K562 (cell line): ENCODE measurements at regions not wholly inside any gene's neighbourhood (a gene's known extent, or its start where the extent isn't known, plus 50 kb on each side); places are given as distances from the start of the nearest gene placed in this dataset.

Experiments used
- ATAC-seq: fragments of 200-7000 bp; cut with Tn5 transposase; 3 replicates; pipeline ENCODE4 v1.9.1; 2020; ENCODE audit warnings: moderate library complexity
- BruUV-seq: library from RNA; stranded (reverse); fragments of 400-500 nt; replicated peaks from 2 replicates; lab custom pipeline; 2021; lab: Mats Ljungman, UMichigan
- CTCF ChIA-PET: fragments of 300-600 bp; formaldehyde crosslinking; extraction: SDS; loops from one replicate; lab custom pipeline; 2021; ENCODE audit warnings: low intra/inter-chr PET ratio; lab: Yijun Ruan, JAX
- POLR2A ChIA-PET: fragments of 300-600, 350-650 bp; sonication (Branson Sonifier 250); formaldehyde crosslinking; extraction: SDS; loops from one replicate; lab custom pipeline; 2021; ENCODE audit warnings: antibody characterized with exemption, inconsistent platforms; lab: Yijun Ruan, JAX
- DNase-seq, 4 experiments: peaks; one replicate each; pipeline versions ENCODE4 v3.0.0 to v3.0.0-alpha.2; 2011 to 2018; ENCODE audit warnings: low spot score in 3 of 4, mixed read lengths in 3 of 4; ENCODE audit errors: extremely low read depth in 1 of 4
- FAIRE-seq: peaks from 2 replicates; lab custom pipeline; 2011; peaks lifted over from hg19 to GRCh38; lab: Jason Lieb, UNC
- H2AFZ ChIP-seq: 2 replicates; pipeline ENCODE4 v1.6.0; 2011; ENCODE audit warnings: low read depth, low read length, control low read depth, inconsistent platforms
- H3K27ac ChIP-seq: fragments of 200-600 bp; 3 replicates; pipeline ENCODE4 v1.8.0; 2011; ENCODE audit warnings: low read depth, mild to moderate bottlenecking, control low read depth, inconsistent platforms, low read length, moderate library complexity, mixed read lengths; ENCODE audit errors: extremely low read depth
- H3K27me3 ChIP-seq, 2 experiments: fragments of 300-600 bp in 1 of 2; 2 replicates in 1 of 2; 3 replicates in 1 of 2; pipeline versions ENCODE4 v1.6.0 to v1.8.0; 2011; ENCODE audit warnings: inconsistent platforms in 2 of 2, low read length in 2 of 2, mild to moderate bottlenecking in 1 of 2, mixed read lengths in 1 of 2, moderate library complexity in 1 of 2; ENCODE audit not compliant: control insufficient read depth in 2 of 2, insufficient read depth in 2 of 2
- H3K36me3 ChIP-seq: fragments of 300-600 bp; 3 replicates; pipeline ENCODE4 v1.8.0; 2011; ENCODE audit warnings: mild to moderate bottlenecking, low read length, inconsistent platforms; ENCODE audit not compliant: control insufficient read depth, insufficient read depth
- H3K4me1 ChIP-seq, 2 experiments: fragments of 200-600 bp in 1 of 2; replicated peaks in 1 of 2; 2 replicates in 1 of 2; 3 replicates in 1 of 2; pipeline versions ENCODE4 v1.5.1 to v1.8.0; 2011; ENCODE audit warnings: inconsistent platforms in 2 of 2, low read length in 2 of 2, mild to moderate bottlenecking in 1 of 2, mixed read lengths in 1 of 2, moderate library complexity in 1 of 2; ENCODE audit not compliant: control insufficient read depth in 2 of 2, insufficient read depth in 2 of 2
- H3K4me2 ChIP-seq: 2 replicates; pipeline ENCODE4 v1.6.1; 2011; ENCODE audit warnings: low read length, control low read depth, inconsistent platforms, mixed read lengths; ENCODE audit not compliant: insufficient read depth
- H3K4me3 ChIP-seq: fragments of 200-600 bp; sonication (generic), shearing (Covaris generic); 2 replicates; pipeline ENCODE4 v1.5.1; 2016; ENCODE audit warnings: control low read depth, inconsistent platforms
- H3K79me2 ChIP-seq: fragments of 200-600 bp; 3 replicates; pipeline ENCODE4 v1.8.0; 2011; ENCODE audit warnings: low read length, inconsistent platforms; ENCODE audit not compliant: control insufficient read depth, insufficient read depth
- H3K9ac ChIP-seq, 2 experiments: 2 replicates each; pipeline versions ENCODE4 v1.6.0 to v1.6.1; 2011; ENCODE audit warnings: low read depth in 2 of 2, low read length in 2 of 2, control low read depth in 1 of 2, inconsistent platforms in 1 of 2, mild to moderate bottlenecking in 1 of 2, mixed read lengths in 1 of 2; ENCODE audit not compliant: insufficient read depth in 1 of 2
- H3K9me1 ChIP-seq: one replicate; pipeline ENCODE4 v1.6.0; 2011; ENCODE audit warnings: inconsistent platforms, mild to moderate bottlenecking, low read length, moderate library complexity; ENCODE audit not compliant: control insufficient read depth, insufficient read depth
- H3K9me3 ChIP-seq: replicated peaks from 2 replicates; pipeline ENCODE4 v1.5.1; 2011; ENCODE audit warnings: low read depth, low read length, inconsistent platforms; ENCODE audit not compliant: control insufficient read depth, insufficient read depth
- H4K20me1 ChIP-seq: replicated peaks from 2 replicates; pipeline ENCODE4 v1.6.1; 2011; ENCODE audit warnings: low read length, inconsistent platforms, mixed read lengths; ENCODE audit not compliant: control insufficient read depth, insufficient read depth
- NEUROD1 ChIP-seq: fragments of 150-350 bp; IDR thresholded peaks from 2 replicates; pipeline ENCODE4 v1.6.1; 2014; ENCODE audit warnings: borderline replicate concordance, low read length, low read depth; ENCODE audit not compliant: partially characterized antibody
- NR4A1 ChIP-seq, 2 experiments: fragments of 250-450 bp in 1 of 2; fragments of 450-650 bp in 1 of 2; sonication (Bioruptor Pico) in 1 of 2; IDR thresholded peaks; 2 replicates each; pipeline versions ENCODE4 v1.4.0 to v1.6.1; 2016 to 2020; ENCODE audit warnings: mild to moderate bottlenecking in 2 of 2, missing compliant biosample characterization in 1 of 2, missing genetic modification characterization in 1 of 2, moderate library complexity in 1 of 2
- ZNF165 ChIP-seq: fragments of 250-450 bp; sonication (Bioruptor Pico); IDR thresholded peaks from 2 replicates; pipeline ENCODE4 v1.4.0; 2020; ENCODE audit warnings: borderline replicate concordance
- ZNF695 ChIP-seq: fragments of 450-650 bp; formaldehyde crosslinking; IDR thresholded peaks from 2 replicates; pipeline ENCODE4 v1.4.0; 2020; ENCODE audit warnings: mild to moderate bottlenecking, moderate library complexity
- WGBS: fragments of 100-300 bp; shearing (Covaris generic); methylation state at CpG from one replicate; pipeline ENCODE4 v1.1.6; 2016; ENCODE audit warnings: low coverage, mixed read lengths; ENCODE audit not compliant: insufficient coverage; ENCODE audit errors: missing lambda C conversion rate; 5-methylcytosine and 5-hydroxymethylcytosine counted together
- in situ Hi-C: fragments of 300-500 bp; cut with MboI; formaldehyde crosslinking; loops from 4 replicates; pipeline ENCODE4 v1.15.0; 2018; ENCODE audit warnings: inconsistent platforms, mixed read lengths
- intact Hi-C: fragments of 100-400 bp; cut with micrococcal nuclease; formaldehyde crosslinking; loops from 2 replicates; pipeline ENCODE4 v1.14.2; 2022
- TF ChIP-seq, protein P1 (sequence below): fragments of 450-650 bp; IDR thresholded peaks from 2 replicates; pipeline ENCODE4 v1.6.1; 2018; ENCODE audit not compliant: partially characterized antibody
- TF ChIP-seq, protein P2 (sequence below): fragments of 450-650 bp; formaldehyde crosslinking; IDR thresholded peaks from 2 replicates; pipeline ENCODE4 v1.4.0; 2022; ENCODE audit warnings: missing genetic modification characterization
- TF ChIP-seq, protein P3 (sequence below): fragments of 450-650 bp; IDR thresholded peaks from 2 replicates; pipeline ENCODE4 v1.6.1; 2016; ENCODE audit warnings: low read depth

DNA sequence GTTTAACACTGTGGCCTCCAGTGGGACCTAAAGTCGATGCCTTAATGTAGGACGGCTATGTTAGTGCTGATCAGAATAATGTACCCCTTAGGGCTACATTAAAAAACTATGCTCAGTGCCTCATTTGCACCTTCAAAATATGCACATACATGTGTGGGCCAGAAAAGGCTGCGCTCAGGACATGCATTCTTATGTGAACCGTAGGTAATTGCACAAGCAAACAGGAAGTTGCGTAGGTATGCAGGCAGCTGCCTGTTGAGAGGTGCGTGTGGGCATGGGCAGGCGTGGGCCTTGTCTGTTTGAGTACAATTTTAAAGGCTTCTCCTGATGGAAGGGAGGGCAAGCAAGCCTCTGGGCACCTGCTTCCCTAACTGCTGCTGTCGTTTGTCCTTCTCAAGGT lies 116.2 kb upstream of the JAG1 start (continued):
- TF ChIP-seq, protein P1, sequence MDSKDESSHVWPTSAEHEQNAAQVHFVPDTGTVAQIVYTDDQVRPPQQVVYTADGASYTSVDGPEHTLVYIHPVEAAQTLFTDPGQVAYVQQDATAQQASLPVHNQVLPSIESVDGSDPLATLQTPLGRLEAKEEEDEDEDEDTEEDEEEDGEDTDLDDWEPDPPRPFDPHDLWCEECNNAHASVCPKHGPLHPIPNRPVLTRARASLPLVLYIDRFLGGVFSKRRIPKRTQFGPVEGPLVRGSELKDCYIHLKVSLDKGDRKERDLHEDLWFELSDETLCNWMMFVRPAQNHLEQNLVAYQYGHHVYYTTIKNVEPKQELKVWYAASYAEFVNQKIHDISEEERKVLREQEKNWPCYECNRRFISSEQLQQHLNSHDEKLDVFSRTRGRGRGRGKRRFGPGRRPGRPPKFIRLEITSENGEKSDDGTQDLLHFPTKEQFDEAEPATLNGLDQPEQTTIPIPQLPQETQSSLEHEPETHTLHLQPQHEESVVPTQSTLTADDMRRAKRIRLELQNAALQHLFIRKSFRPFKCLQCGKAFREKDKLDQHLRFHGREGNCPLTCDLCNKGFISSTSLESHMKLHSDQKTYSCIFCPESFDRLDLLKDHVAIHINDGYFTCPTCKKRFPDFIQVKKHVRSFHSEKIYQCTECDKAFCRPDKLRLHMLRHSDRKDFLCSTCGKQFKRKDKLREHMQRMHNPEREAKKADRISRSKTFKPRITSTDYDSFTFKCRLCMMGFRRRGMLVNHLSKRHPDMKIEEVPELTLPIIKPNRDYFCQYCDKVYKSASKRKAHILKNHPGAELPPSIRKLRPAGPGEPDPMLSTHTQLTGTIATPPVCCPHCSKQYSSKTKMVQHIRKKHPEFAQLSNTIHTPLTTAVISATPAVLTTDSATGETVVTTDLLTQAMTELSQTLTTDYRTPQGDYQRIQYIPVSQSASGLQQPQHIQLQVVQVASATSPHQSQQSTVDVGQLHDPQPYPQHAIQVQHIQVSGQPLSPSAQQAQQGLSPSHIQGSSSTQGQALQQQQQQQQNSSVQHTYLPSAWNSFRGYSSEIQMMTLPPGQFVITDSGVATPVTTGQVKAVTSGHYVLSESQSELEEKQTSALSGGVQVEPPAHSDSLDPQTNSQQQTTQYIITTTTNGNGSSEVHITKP = no peak
- TF ChIP-seq, protein P2, sequence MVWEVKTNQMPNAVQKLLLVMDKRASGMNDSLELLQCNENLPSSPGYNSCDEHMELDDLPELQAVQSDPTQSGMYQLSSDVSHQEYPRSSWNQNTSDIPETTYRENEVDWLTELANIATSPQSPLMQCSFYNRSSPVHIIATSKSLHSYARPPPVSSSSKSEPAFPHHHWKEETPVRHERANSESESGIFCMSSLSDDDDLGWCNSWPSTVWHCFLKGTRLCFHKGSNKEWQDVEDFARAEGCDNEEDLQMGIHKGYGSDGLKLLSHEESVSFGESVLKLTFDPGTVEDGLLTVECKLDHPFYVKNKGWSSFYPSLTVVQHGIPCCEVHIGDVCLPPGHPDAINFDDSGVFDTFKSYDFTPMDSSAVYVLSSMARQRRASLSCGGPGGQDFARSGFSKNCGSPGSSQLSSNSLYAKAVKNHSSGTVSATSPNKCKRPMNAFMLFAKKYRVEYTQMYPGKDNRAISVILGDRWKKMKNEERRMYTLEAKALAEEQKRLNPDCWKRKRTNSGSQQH (CRISPR knock-in tag) = no peak
- TF ChIP-seq ZNF165 (CRISPR knock-in tag) (no peak), ZNF695 (CRISPR knock-in tag) (no peak)

DNA sequence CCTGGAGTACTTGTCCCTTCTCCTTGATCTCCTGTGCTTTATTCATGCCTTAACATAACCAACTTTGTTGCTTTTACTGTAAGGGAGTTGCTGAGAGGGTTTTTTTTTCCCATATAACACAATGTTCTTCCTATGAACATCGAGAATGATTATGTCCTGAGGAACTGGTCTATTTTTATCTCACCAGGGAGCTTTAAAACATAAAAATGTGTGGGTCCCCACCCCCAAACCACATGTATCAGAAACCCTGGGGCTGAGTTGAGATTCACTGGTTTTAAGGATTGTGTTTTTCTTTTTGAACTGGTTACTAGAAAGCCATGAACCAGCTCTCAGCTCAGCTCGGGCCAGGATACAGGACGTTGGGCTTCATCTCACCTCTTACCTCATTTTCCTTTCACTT lies 118.5 kb upstream of the JAG1 start:
- Histone ChIP-seq H3K9ac (no peak overlapping the region), H3K4me1 (no peaks in the 10 kb centered on the region), H3K4me3 (no peak overlapping the region), H3K27ac (no peak overlapping the region), H3K79me2 (no peaks in the 10 kb centered on the region), H3K27me3 (no peaks in the 10 kb centered on the region), H3K9me3 (no peaks in the 10 kb centered on the region), H3K9me1 (no peaks in the 10 kb centered on the region), H3K36me3 (no peaks in the 10 kb centered on the region), H4K20me1 (no peaks in the 10 kb centered on the region), H2AFZ (no peak overlapping the region), H3K4me2 (no peak overlapping the region)
- no peak for DNase-seq
- ChIA-PET POLR2A (no interaction called here), CTCF (no interaction called here)
- intact Hi-C loops = no loop called here
- BruUV-seq = no TSS peak
- in situ Hi-C loops = no loop called here
- no peak for FAIRE-seq
- no peak for ATAC-seq
- WGBS = 0% methylated on average over 3 of the region's 3 CpGs
- TF ChIP-seq NR4A1 (CRISPR knock-in tag; IDR thresholded peaks at IDR 0.05) (no peak), NR4A1 (tag; IDR thresholded peaks at IDR 0.05) (no peak), NEUROD1 (no peak)
- TF ChIP-seq, protein P3, sequence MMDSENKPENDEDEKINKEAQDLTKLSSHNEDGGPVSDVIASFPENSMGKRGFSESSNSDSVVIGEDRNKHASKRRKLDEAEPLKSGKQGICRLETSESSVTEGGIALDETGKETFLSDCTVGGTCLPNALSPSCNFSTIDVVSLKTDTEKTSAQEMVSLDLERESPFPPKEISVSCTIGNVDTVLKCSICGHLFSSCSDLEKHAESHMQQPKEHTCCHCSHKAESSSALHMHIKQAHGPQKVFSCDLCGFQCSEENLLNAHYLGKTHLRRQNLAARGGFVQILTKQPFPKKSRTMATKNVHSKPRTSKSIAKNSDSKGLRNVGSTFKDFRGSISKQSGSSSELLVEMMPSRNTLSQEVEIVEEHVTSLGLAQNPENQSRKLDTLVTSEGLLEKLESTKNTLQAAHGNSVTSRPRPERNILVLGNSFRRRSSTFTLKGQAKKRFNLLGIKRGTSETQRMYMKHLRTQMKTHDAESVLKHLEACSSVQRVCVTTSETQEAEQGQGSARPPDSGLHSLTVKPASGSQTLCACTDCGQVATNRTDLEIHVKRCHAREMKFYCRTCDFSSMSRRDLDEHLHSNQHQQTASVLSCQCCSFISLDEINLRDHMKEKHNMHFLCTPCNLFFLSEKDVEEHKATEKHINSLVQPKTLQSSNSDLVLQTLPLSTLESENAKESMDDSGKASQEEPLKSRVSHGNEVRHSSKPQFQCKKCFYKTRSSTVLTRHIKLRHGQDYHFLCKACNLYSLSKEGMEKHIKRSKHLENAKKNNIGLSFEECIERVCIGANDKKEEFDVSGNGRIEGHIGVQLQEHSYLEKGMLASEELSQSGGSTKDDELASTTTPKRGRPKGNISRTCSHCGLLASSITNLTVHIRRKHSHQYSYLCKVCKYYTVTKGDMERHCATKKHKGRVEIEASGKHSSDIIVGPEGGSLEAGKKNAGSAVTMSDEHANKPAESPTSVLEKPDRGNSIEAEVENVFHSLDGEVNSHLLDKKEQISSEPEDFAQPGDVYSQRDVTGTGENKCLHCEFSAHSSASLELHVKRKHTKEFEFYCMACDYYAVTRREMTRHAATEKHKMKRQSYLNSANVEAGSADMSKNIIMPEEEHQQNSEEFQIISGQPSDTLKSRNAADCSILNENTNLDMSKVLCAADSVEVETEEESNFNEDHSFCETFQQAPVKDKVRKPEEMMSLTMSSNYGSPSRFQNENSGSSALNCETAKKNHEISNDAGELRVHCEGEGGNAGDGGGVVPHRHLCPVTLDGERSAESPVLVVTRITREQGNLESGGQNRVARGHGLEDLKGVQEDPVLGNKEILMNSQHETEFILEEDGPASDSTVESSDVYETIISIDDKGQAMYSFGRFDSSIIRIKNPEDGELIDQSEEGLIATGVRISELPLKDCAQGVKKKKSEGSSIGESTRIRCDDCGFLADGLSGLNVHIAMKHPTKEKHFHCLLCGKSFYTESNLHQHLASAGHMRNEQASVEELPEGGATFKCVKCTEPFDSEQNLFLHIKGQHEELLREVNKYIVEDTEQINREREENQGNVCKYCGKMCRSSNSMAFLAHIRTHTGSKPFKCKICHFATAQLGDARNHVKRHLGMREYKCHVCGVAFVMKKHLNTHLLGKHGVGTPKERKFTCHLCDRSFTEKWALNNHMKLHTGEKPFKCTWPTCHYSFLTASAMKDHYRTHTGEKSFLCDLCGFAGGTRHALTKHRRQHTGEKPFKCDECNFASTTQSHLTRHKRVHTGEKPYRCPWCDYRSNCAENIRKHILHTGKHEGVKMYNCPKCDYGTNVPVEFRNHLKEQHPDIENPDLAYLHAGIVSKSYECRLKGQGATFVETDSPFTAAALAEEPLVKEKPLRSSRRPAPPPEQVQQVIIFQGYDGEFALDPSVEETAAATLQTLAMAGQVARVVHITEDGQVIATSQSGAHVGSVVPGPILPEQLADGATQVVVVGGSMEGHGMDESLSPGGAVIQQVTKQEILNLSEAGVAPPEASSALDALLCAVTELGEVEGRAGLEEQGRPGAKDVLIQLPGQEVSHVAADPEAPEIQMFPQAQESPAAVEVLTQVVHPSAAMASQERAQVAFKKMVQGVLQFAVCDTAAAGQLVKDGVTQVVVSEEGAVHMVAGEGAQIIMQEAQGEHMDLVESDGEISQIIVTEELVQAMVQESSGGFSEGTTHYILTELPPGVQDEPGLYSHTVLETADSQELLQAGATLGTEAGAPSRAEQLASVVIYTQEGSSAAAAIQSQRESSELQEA = no peak
